Amygdala (tissue), 56 donors: ENCODE measurements at regions not wholly inside any gene's neighbourhood (a gene's known extent, or its start where the extent isn't known, plus 50 kb on each side); places are given as distances from the start of the nearest gene placed in this dataset.
"Not testable (repeated sequence)": the region's sequence is repeated elsewhere in the genome, so short reads cannot be mapped to it uniquely, and the experiment has no call there.

Experiments used
- DNase-seq, 56 donors: peaks; one replicate each; lab custom pipeline; 2025; lab: John Stamatoyannopoulos, UW

DNA sequence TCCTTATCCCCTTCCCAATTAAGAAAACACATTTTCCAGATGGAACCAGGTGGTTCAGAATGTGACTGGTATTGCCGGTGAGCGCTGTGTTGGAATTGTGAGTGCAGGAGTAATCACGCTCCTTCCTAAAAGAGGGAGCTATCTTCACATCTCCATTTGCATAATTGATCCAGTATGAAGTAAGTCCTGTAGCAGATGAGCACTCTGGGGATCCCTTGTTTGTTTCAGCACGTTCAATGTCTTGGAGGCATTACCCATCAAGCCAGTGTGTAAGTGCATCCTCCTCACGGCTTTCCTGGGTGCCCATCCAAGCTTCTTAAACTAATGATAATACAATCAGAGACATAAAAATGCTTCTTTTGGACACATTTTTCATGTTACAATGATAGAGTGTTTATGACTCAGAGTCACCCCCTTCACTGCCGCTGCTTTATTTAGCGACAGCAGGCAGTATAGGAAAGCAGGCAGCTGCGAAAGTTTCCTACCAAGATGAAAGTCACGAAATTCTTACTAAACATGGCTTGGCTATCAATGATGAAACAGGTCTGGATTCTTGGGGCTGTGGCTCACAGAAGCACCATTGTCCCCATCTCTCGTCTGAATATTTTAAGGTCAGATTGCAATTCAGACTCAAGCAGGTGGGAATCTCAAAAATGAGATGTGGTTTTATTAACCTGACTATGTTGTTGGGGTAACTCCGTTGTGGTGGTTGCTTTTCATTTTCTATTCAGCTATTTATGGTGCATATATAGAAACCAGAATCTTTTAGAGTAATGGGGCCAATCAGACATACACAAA lies 346.3 kb upstream of the MDFIC2 start:
- DNase-seq, result no peak

DNA sequence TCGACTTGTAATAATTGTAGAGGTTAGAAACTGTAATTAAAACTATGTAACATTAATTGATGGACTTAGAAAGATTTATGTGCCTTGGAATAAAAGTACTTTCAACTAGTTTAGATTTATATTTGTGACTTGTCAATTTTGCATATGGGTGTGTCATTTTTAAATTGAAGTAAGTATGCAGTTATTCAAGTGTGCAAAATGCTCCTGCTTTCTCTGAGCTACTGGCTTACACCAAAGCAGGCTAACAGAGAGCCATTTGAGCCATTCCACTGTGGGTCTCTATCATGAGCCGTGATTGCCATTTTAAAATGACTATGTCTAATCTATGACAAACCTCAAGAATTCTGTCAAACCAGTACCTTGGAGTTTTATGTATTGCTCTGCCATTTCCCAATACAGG lies 345.0 kb upstream of the MDFIC2 start:
- no peak for DNase-seq

DNA sequence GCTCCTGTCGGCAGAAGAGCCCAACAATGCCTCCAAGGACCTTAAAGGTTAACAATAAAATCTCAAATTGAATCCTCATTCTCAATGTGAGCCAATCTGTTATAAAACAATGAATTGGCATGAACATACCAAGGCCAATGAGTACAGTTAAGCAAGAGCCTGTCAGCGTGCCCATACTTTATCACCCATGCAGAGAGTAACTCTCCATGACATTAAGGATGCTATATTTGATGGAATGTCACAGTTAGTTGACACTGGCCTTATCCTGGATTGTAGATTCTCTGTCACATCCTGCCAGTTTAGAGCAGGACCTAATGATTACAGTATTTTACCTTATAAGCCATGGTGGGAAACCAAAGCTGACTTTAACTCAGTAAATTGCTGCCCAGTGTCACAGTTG lies 335.4 kb upstream of the MDFIC2 start:
- no peak for DNase-seq

DNA sequence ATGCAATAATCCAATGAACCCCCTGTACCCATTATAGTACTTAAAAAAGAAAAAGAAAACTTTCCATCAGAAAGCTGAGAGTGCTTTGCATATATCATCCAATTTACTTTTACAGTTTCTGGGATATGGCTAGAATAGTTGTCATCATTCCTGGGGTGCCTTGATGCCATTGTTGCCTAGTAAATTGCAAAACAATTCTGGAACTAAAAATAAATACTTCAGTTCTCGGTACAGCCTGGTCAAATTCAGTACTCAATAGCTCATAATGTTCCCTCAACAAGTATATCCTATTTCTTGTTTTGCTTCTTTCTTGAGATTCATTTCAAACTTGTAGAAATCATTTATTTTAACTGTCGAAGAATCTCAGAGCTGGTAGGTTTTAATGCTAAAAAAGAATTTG lies 334.7 kb upstream of the MDFIC2 start:
- DNase-seq, result no peak

DNA sequence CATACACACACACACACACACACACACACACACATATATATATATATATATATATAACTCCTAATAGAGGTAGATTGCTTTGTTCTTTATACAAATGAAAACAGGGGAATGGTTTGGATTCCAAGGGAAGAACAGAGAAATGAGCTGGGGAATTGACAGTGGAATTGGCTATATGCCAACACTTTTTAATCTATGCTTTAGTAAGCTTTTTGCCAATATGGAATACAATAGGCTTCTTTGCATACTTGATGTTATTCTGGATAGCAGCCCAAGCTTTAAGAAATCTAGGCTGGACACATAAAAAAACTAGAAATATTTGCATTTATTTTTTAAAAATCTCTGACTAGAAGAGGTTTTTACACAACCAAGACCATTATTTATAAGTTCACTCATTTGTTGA lies 334.2 kb upstream of the MDFIC2 start:
- DNase-seq, result no peak

DNA sequence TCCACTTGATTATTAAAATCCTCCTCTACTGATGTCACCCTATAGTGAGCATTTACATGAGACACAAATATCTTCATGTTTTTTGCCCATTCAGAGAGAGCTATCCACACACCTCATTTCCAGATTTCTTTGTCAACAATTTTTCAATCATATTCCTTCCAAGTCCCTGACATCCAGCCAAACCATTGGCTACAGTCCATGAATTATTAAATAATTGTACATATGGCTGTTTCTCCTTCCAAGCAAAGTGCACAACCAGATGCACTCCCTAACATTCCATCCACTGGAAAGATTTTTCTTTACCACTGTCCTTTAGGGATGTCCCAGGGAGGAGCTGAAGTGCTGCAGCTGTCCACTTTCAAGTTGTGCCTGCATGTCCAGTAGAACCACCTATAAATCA lies 328.0 kb upstream of the MDFIC2 start:
- DNase-seq, result no peak

DNA sequence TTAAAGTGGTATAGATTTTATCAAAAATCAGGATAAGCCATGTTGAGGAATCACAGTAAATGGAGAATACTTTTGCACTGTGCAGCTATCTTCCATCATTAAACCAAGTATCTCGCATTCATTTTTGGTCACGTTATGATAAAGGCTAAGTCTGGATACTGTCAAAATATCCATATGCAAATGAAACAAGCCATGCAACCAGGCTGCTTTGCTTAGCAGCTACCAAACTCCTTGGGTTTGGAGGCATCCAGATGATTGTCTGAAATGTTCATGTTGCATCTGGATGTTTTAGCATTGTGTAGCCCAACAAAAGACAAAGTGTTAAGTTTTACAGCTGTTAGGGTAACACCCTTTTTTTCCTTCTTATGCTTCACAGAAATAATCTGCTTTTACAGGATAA lies 322.9 kb upstream of the MDFIC2 start:
- DNase-seq, result no peak

DNA sequence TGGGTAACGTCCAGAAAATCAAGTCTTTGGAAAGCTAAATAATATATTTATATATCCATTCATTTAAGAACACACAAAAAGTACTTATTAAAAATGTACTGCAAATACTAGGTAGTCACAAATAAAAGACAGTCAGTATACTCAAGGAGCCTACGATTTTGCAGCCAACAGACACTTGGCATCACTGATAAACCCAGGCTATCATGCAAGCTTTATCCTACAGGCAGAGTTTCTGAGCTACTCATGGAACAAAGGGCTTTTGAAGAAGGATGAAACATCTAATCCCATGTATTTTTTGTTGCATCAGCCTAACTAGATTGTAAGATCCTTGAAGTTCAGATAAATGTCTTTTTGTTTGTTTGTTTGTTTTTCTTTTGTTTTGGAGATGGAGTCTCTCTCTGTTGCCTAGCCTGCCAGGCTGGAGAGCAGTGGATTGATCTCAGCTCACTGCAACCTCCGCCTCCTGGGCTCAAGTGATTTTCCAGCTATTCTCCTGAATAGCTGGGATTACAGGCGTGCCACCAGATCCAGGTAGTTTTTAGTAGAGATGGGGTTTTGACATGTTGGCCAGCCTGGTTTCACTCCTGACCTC lies 319.4 kb upstream of the MDFIC2 start:
- DNase-seq, result no peak

DNA sequence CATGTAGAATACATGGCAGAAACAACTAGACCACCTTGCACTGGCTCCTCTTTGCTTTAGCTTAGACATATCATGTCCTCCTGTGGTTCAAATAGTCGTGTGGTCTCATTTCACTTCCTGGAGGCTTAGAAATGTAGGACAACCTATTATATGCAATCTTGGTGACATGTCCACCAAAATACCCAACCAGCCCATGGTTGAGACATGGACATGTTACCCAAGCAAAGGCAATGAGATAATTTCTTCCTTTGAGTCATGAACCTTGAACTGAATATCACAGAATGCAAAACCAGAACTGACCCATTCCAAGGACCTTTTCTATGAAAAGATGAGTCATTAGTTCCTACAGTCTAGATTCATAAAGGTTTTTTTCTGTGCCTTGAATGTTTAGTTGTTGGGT lies 309.0 kb upstream of the MDFIC2 start:
- no peak for DNase-seq

DNA sequence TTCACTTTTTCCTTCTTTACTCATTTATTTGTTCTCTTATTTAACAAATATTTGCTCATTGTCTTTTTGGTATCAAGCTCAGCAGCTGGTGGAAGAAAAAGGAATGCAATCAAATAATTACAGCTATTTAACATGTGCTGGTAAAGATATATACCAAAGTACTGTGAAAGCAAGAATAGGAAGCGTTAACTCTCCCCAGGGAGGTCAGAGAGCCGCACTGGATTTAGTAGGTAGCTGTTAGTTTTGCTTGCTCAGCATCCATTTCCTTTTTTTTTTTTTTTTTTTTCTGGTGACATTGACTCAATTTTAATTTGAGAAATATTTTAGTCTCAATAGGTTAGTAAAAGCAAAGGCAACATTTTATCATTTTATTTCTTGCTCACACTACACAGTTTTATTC lies 308.5 kb upstream of the MDFIC2 start:
- DNase-seq, result no peak

DNA sequence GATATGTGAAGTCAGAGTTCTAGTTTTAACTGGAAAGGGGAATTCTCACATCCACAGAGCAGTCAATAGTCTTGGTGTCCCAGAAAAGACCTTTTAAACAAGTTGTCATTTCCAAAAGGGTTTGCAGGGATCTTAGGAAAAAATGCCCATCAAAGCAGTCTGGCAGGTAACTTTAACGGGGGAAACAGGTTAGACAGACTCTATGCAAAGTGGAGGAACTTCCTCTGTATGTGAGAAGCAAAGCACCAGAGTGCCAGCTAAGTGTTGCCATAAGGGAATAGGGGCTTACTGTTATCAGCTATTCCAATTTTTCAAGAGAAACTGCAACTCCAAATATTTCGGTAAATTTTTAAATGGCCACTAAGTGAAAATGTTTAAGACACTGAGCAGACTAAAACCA lies 307.9 kb upstream of the MDFIC2 start:
- DNase-seq, result no peak

DNA sequence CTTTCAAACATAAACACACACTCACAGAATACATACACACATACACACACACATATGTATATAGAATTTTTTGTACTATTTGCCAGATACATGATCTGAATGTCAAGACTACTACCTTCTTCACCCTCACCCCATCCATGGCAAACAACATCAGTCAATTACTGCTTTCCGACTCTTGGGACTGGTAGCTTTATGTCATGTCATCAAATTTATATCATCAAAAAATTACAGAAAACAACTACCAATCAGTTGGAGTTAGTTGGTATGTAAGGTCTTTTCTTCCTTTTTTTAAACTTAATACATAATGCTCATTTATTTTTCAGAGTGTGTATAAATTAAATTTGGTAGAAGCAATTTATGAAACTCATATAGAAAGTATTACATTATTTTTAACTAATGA lies 305.7 kb upstream of the MDFIC2 start:
- no peak for DNase-seq

DNA sequence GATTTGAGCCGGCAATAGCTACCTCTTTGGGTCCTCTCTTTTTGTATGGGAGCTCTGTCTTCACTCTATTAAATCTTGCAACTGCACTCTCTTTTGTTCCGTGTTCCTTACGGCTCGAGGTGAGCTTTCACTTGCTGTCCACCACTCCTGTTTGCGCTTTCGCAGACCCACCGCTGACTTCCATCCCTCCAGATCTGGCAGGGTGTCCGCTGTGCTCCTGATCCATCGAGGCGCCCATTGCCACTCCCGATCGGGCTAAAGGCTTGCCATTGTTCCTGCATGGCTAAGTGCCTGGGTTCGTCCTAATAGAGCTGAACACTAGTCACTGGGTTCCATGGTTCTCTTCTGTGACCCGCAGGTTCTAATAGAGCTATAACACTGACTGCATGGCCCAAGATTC lies 304.9 kb upstream of the MDFIC2 start:
- not testable (repeated sequence) for DNase-seq

DNA sequence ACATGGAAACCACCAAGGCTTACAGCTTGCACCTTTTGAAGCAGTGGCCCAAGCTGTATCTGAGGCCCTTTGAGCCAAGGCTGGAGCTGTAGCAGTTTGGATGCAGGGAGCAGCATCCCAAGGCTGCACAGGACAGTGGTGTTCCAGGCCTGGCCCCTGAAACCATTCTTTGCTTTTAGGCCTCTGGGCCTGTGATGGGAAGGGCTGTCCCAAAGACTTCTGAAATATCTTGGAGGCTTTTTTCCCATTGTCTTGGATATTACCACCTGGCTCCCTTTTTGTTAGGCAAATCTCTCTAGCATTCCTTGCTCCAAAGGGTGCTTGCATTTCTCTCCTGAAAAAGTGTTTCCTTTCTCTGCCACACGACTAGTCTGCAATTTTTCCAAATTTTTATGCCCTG lies 302.8 kb upstream of the MDFIC2 start:
- no peak for DNase-seq

DNA sequence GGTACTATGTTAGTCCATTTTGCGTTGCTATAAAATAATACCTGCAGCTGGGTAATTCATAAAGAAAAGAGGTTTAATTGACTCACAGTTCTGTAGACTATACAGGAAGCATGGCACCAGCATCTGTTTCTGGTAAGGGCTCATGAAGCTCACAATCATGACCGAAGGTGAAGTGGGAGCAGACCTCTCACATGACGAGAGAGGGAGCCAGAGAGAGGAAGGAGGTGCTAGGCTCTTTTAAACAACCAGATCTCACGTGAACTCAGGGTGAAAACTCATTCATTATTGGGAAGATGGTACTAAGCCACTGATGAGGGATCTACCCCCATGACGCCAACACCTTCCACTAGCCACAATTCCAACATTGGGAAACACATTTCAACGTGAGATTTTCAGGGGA lies 301.7 kb upstream of the MDFIC2 start:
- DNase-seq, result no peak

DNA sequence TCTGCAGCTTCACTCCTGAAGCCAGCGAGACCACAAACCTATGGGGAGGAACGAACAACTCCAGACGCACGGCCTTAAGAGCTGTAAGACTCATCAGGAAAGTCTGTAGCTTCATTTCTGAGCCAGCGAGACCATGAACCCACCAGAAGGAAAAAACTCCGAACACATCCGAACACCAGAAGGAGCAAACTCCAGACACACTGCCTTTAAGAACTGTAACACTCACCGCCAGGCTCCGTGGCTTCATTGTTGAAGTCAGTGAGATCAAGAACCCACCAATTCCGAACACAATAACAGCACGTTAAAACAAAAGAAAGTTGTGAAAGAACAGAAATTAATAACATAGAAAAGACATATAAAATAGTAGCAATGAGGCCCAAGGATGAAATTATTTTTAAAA lies 300.5 kb upstream of the MDFIC2 start:
- no peak for DNase-seq

DNA sequence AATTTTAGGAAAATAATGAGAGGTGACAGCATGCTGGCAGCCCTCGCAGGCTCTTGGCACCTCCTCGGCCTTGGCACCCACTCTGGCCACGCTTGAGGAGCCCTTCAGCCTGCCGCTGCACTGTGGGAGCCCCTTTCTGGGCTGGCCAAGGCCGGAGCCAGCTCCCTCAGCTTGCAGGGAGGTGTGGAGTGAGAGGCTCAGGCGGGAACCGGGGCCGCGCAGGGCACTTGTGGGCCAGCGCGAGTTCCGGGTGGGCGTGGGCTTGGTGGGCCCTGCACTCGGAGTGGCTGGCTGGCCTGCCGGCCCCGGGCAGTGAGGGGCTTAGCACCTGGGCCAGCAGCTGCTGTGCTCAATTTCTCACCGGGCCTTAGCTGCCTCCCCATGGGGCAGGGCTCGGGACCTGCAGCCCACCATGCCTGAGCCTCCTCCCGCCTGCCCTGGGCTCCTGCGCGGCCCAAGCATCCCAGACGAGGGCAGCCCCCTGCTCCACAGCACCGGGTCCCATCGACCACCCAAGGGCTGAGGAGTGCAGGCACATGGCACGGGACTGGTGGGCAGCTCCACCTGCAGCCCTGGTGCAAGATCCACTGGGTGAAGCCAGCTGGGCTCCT lies 299.3 kb upstream of the MDFIC2 start:
- DNase-seq, result not testable (repeated sequence)

DNA sequence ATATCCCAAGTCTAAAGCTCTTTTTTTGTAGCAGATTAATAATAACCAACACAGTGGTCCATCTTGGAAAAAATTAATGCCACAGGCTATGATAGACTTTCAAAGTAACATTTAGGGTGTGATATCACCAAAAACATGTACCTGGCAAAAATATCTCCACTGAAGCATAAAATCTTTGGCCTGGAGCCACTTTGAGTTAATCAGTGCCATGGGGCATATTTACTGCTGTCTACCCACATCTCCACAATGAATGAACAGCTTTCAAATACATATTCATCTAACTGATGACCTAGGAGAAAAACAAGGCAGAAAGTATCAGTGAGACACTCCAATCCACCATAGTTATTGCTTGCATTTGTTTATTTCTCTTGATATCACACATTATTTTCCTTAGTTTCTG lies 296.0 kb upstream of the MDFIC2 start:
- DNase-seq, result no peak

DNA sequence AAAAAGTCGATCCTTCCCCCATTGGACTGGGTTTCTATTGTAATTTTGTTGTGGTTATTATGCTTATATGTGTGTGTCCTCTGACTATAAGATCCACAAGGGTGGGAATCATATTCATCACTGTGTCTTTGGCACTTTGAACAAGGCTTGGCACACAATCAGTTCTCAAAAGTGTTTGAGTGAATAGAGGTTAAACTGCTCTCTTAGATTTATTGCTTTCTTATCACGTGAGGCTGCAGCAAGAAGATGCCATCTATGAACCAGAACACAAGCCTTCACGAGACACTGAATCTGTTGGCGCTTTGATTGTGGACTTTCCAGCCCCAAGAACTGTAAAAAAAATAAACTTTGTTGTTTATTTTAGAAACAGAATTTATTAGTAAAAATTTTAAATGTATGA lies 295.0 kb upstream of the MDFIC2 start:
- no peak for DNase-seq

DNA sequence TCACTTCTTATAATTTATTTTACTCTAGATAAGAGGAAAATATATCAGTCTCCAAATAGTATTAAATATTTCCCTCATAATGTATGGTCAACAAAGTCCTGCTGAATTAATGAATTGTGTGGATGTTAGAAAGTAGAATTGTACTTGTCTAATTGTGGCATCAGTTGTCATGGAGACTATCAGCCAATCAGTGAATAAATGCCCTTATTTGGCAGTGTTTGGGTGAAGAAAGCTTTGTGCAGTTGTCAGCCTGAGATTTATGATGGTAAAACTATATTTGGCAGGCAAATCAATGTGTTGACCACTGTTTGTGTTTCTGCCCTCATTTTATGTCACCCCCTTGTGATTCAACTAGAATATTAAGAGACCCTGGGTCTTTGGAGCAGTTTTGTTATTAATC lies 293.6 kb upstream of the MDFIC2 start:
- DNase-seq, result no peak

DNA sequence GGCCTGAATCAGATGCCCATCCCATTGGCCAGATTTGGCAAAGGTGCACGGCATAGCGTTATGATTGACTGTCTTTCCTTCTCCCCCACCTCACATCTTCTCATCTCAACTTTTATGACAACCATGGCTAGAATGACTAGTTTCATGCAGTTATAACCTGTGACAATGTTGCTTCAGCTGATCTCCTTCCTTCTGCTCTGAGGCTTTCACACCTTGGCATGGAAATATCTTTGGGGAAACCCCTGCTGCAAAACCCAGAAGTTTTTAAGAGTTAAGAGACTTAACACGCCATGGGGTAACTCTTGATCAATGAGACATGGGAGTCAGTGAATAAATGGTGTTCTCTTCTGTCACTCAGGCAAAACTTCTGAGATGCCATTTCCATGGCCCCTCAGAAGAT lies 290.7 kb upstream of the MDFIC2 start:
- no peak for DNase-seq

DNA sequence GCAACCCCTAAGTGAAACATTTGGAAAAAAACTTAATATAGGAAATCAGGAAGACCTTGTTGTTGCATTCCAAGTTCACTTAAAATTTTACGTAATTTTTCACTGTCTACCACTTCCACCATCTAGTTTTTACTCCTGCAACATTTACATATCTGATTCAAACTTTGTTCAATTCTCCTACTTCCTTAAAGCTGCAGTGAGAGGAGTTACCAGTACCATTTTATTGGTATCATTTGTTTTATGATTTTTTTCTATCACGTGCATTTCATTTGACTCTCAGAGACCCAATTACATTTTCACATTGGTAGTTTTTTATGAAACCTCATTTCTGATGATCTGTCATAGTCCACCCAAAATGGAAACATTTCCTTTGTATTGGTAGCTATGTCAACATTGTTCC lies 284.9 kb upstream of the MDFIC2 start:
- no peak for DNase-seq
